ENCODE measurements at regions not wholly inside any gene's neighbourhood (a gene's known extent, or its start where the extent isn't known, plus 50 kb on each side); places are given as distances from the start of the nearest gene placed in this dataset.

DNA sequence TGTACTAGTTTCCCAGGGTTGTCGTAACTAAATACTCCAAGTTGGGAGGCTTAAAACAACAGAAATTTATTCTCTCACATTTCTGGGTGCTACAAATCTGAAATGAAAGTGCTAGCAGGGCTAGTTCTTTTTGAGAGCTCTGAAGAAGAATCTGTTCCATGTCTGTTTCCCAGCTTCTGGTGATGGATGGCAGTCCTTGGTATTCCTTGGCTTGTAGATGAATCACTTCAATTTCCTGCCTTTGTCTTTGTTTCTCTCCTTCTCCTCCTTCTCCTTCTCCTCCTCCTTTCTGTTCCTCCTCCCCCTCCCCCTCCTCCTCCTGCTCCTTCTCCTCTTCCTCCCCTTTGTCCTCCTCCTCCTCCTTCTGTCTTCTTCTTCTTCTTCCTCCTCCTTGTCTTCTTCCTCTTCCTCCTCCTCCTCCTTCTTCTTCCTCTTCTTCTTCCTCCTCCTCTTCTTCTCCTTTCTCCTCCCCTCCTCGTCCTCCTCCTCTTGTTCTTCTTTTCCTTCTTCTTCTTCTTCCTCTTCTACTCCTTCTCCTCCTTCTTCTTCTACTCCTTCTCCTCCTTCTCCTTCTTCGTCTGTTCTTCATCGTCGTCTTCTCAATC is 104.7 kb upstream of the ANKRD55 start:
- TF ChIP-seq, protein P1, sequence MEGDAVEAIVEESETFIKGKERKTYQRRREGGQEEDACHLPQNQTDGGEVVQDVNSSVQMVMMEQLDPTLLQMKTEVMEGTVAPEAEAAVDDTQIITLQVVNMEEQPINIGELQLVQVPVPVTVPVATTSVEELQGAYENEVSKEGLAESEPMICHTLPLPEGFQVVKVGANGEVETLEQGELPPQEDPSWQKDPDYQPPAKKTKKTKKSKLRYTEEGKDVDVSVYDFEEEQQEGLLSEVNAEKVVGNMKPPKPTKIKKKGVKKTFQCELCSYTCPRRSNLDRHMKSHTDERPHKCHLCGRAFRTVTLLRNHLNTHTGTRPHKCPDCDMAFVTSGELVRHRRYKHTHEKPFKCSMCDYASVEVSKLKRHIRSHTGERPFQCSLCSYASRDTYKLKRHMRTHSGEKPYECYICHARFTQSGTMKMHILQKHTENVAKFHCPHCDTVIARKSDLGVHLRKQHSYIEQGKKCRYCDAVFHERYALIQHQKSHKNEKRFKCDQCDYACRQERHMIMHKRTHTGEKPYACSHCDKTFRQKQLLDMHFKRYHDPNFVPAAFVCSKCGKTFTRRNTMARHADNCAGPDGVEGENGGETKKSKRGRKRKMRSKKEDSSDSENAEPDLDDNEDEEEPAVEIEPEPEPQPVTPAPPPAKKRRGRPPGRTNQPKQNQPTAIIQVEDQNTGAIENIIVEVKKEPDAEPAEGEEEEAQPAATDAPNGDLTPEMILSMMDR (conservative IDR thresholded peaks at IDR 0.05) = no peak
- no peak for TF ChIP-seq EZH2 (IDR thresholded peaks at IDR 0.05; ENCODE audit: low read depth)

Measured in PC-9 (cell line).